ENCODE measurements at regions not wholly inside any gene's neighbourhood (a gene's known extent, or its start where the extent isn't known, plus 50 kb on each side); places are given as distances from the start of the nearest gene placed in this dataset.

DNA sequence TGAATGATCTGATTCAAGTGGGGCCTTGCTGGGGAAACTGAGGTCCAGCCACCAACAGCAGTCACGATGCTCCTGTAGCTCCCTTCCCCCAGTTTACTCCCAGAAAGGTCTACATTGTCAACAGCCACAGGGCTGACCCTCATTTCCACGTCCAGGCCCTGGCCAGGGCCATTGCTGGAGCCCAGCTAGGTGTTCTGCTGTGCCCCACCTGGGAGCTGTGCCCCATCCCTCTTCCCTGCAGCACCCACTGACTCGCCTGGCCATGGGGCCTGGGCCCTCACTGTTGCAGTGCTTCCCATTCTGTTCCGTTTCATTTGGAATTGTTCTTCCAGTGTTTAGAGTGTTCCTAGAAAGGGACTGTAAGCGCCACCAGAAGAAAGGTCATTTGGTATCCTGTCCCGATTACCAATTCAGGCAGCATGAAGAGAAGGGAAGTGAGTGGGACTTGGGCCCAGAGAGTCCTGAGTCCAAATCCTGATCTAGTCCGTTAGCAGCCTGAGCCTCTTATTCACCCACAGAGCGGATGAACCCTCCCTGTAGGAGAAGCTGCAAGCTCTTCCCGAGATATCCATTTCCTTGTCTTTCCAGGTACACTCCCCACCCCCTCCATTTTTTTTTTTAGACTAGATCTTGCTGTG is 73.1 kb upstream of the HPCAL1 start:
- TF ChIP-seq, protein P1, sequence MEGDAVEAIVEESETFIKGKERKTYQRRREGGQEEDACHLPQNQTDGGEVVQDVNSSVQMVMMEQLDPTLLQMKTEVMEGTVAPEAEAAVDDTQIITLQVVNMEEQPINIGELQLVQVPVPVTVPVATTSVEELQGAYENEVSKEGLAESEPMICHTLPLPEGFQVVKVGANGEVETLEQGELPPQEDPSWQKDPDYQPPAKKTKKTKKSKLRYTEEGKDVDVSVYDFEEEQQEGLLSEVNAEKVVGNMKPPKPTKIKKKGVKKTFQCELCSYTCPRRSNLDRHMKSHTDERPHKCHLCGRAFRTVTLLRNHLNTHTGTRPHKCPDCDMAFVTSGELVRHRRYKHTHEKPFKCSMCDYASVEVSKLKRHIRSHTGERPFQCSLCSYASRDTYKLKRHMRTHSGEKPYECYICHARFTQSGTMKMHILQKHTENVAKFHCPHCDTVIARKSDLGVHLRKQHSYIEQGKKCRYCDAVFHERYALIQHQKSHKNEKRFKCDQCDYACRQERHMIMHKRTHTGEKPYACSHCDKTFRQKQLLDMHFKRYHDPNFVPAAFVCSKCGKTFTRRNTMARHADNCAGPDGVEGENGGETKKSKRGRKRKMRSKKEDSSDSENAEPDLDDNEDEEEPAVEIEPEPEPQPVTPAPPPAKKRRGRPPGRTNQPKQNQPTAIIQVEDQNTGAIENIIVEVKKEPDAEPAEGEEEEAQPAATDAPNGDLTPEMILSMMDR (IDR thresholded peaks at IDR 0.05): no peak
- no peak for TF ChIP-seq POLR2A (IDR thresholded peaks at IDR 0.05)

Data from right lobe of liver (tissue), 4 donors.